NCI-H446 treated with DMSO at 0.1 percent for 48 hours (cell line): ENCODE measurements at regions not wholly inside any gene's neighbourhood (a gene's known extent, or its start where the extent isn't known, plus 50 kb on each side); places are given as distances from the start of the nearest gene placed in this dataset.
"Not testable (repeated sequence)": the region's sequence is repeated elsewhere in the genome, so short reads cannot be mapped to it uniquely, and the experiment has no call there.

Source experiments
- DNase-seq: peaks from one replicate; lab custom pipeline; 2025; lab: John Stamatoyannopoulos, UW

- no peak for DNase-seq
These were observed 119.3 kb upstream of the ZBTB40 start for GRCh38 chr1:22332424-22332717.

GRCh38 chr1:22332795-22333499 is 118.7 kb upstream of the ZBTB40 start:
- DNase-seq, result no peak

GRCh38 chr1:22333516-22334121 is 118.0 kb upstream of the ZBTB40 start:
- DNase-seq, result no peak

- no peak for DNase-seq
These were observed 116.6 kb upstream of the ZBTB40 start for GRCh38 chr1:22334860-22335550.

GRCh38 chr1:22336274-22336673 is 115.4 kb upstream of the ZBTB40 start:
- DNase-seq, result not testable (repeated sequence)

- DNase-seq, result not testable (repeated sequence)
These were observed 114.7 kb upstream of the ZBTB40 start for GRCh38 chr1:22336696-22337545.

GRCh38 chr1:22338071-22338765 is 113.4 kb upstream of the ZBTB40 start:
- no peak for DNase-seq

- DNase-seq, result no peak
These were observed 112.4 kb upstream of the ZBTB40 start for GRCh38 chr1:22339237-22339636.

GRCh38 chr1:22340066-22340465 is 111.6 kb upstream of the ZBTB40 start:
- DNase-seq, result no peak

- no peak for DNase-seq
These were observed 110.8 kb upstream of the ZBTB40 start for GRCh38 chr1:22340873-22341272.

- DNase-seq, result no peak
These were observed 109.7 kb upstream of the ZBTB40 start for GRCh38 chr1:22341791-22342605.

- no peak for DNase-seq
These were observed 108.9 kb upstream of the ZBTB40 start for GRCh38 chr1:22342734-22343191.

GRCh38 chr1:22343456-22344328 is 108.0 kb upstream of the ZBTB40 start:
- no peak for DNase-seq

- no peak for DNase-seq
These were observed 107.4 kb upstream of the ZBTB40 start for GRCh38 chr1:22344329-22344630.

- DNase-seq, result no peak
These were observed 106.6 kb upstream of the ZBTB40 start for GRCh38 chr1:22344851-22345560.

- no peak for DNase-seq
These were observed 103.5 kb upstream of the ZBTB40 start for GRCh38 chr1:22347854-22348760.

GRCh38 chr1:22349362-22350043 is 102.1 kb upstream of the ZBTB40 start:
- no peak for DNase-seq
